Upper lobe of left lung (tissue), 6 donors: ENCODE measurements at regions not wholly inside any gene's neighbourhood (a gene's known extent, or its start where the extent isn't known, plus 50 kb on each side); places are given as distances from the start of the nearest gene placed in this dataset.

Source experiments
- ATAC-seq, 2 donors: fragments of 200-7000 bp; cut with Tn5 transposase; one replicate each; pipeline ENCODE4 v1.9.1; 2022; ENCODE audit warnings: mild to moderate bottlenecking in 2 of 2, moderate library complexity in 2 of 2; ENCODE audit not compliant: low FRiP score in 2 of 2
- DNase-seq, 2 donors: peaks; one replicate each; pipeline ENCODE4 v3.0.0-alpha.2; 2019 to 2020
- H3K27ac ChIP-seq, 4 donors: fragments of 200-600 bp; sonication (generic); one replicate each; pipeline ENCODE4 v1.5.1; 2016 to 2019
- H3K27me3 ChIP-seq, 4 donors: fragments of 200-600 bp; sonication (generic); one replicate each; pipeline ENCODE4 v1.5.1; 2017 to 2019
- H3K36me3 ChIP-seq, 4 donors: fragments of 200-600 bp; sonication (generic); one replicate each; pipeline ENCODE4 v1.5.1; 2016 to 2019
- H3K4me1 ChIP-seq, 4 donors: fragments of 200-600 bp; sonication (generic); one replicate each; pipeline ENCODE4 v1.5.1; 2018 to 2019
- H3K4me3 ChIP-seq, 4 donors: fragments of 200-600 bp; sonication (generic); one replicate each; pipeline ENCODE4 v1.5.1; 2017 to 2019; ENCODE audit warnings: mild to moderate bottlenecking in 2 of 4, moderate library complexity in 1 of 4
- H3K9me3 ChIP-seq, 4 donors: fragments of 200-600 bp; sonication (generic); one replicate each; pipeline ENCODE4 v1.5.1; 2018 to 2019
- CTCF ChIP-seq, 6 experiments: fragments of 450-650 bp in 4 of 6; fragments of 200-600 bp in 2 of 6; sonication (generic) in 2 of 6; IDR thresholded peaks; one replicate each; pipeline ENCODE4 v1.5.1; 2016 to 2019; ENCODE audit warnings: antibody characterized with exemption in 6 of 6
- EP300 ChIP-seq, 4 donors: sonication (generic); formaldehyde crosslinking; IDR thresholded peaks; one replicate each; pipeline ENCODE4 v1.5.1; 2017; ENCODE audit warnings: antibody characterized with exemption in 4 of 4, control low read depth in 2 of 4
- POLR2A ChIP-seq, 4 donors: fragments of 450-650 bp; IDR thresholded peaks; one replicate each; pipeline ENCODE4 v1.5.1; 2016 to 2017; ENCODE audit warnings: antibody characterized with exemption in 4 of 4, mild to moderate bottlenecking in 2 of 4
- POLR2AphosphoS5 ChIP-seq, 2 donors: sonication (generic); formaldehyde crosslinking; IDR thresholded peaks; one replicate each; pipeline ENCODE4 v1.5.1; 2017; ENCODE audit warnings: antibody characterized with exemption in 2 of 2
- WGBS, 2 donors: methylation state at CpG; one replicate each; pipeline ENCODE4 v1.1.5; 2017 to 2018; 5-methylcytosine and 5-hydroxymethylcytosine counted together
- donor health status: DM: no; HTN: no; CAD: no; lungs with moderate emphysema.
- donor health status: DM: no; HTN: yes; CAD: no; lungs with severe emphysema.

- H3K4me3 ChIP-seq, result no peak overlapping the region
- H3K36me3 ChIP-seq, result no peaks in the 10 kb centered on the region
- WGBS, 2 donors, result 73 to 77% methylated on average over 2 of the region's 2 CpGs
- H3K27me3 ChIP-seq, result no peaks in the 10 kb centered on the region
- DNase-seq (no peak), ATAC-seq (no peak)
- no peak for TF ChIP-seq POLR2A (IDR thresholded peaks at IDR 0.05)
- TF ChIP-seq EP300 (IDR thresholded peaks at IDR 0.05), result no peak
- TF ChIP-seq CTCF (IDR thresholded peaks at IDR 0.05), result no peak
- TF ChIP-seq POLR2AphosphoS5 (IDR thresholded peaks at IDR 0.05), result no peak
- H3K27ac ChIP-seq, result no peak overlapping the region
- peaks cover 0 to 4% (median 0%) of the 10 kb centered on the region in 4 donors for H3K4me1 ChIP-seq
- H3K9me3 ChIP-seq, result no peaks in the 10 kb centered on the region
These were observed 236.2 kb downstream of the ZPLD1 start for GRCh38 chr3:102670986-102671385.

GRCh38 chr3:102672305-102672704 is 237.5 kb downstream of the ZPLD1 start:
- Histone ChIP-seq H3K4me3 (no peak overlapping the region), H3K27ac (no peak overlapping the region), H3K4me1 (peaks cover 0 to 4% (median 0%) of the 10 kb centered on the region in 4 donors), H3K36me3 (no peaks in the 10 kb centered on the region), H3K27me3 (no peaks in the 10 kb centered on the region), H3K9me3 (no peaks in the 10 kb centered on the region)
- TF ChIP-seq POLR2A (IDR thresholded peaks at IDR 0.05) (no peak), CTCF (IDR thresholded peaks at IDR 0.05) (no peak), EP300 (IDR thresholded peaks at IDR 0.05) (no peak), POLR2AphosphoS5 (IDR thresholded peaks at IDR 0.05) (no peak)
- 75% methylated on average over 1 of the region's 1 CpG for WGBS, 2 donors
- ATAC-seq, result no peak
- no peak for DNase-seq

GRCh38 chr3:102673271-102674115 is 238.7 kb downstream of the ZPLD1 start:
- DNase-seq, result peak in 1 of 2 donors; percentile 37
- H3K27ac ChIP-seq, result no peak overlapping the region
- H3K27me3 ChIP-seq, result no peaks in the 10 kb centered on the region
- H3K4me3 ChIP-seq, result peak overlapping the region in 1 of 4 donors; percentile 27
- no peaks in the 10 kb centered on the region for H3K9me3 ChIP-seq
- 15 to 16% methylated on average over 16 of the region's 16 CpGs for WGBS, 2 donors
- peaks cover 0 to 4% (median 0%) of the 10 kb centered on the region in 4 donors for H3K4me1 ChIP-seq
- peak in 1 of 2 donors; percentile 83 for ATAC-seq
- TF ChIP-seq CTCF (IDR thresholded peaks at IDR 0.05), result peak in 5 of 6 experiments; percentile 39 to 68 (median 57)
- no peak for TF ChIP-seq EP300 (IDR thresholded peaks at IDR 0.05)
- no peaks in the 10 kb centered on the region for H3K36me3 ChIP-seq

- ATAC-seq (no peak), DNase-seq (no peak)
- H3K27ac ChIP-seq, result no peak overlapping the region
- H3K4me3 ChIP-seq, result no peak overlapping the region
- peaks cover 0 to 4% (median 0%) of the 10 kb centered on the region in 4 donors for H3K4me1 ChIP-seq
- no peaks in the 10 kb centered on the region for H3K36me3 ChIP-seq
- no peak for TF ChIP-seq POLR2AphosphoS5 (IDR thresholded peaks at IDR 0.05)
- no peak for TF ChIP-seq EP300 (IDR thresholded peaks at IDR 0.05)
- TF ChIP-seq POLR2A (IDR thresholded peaks at IDR 0.05), result no peak
- TF ChIP-seq CTCF (IDR thresholded peaks at IDR 0.05), result no peak
- no peaks in the 10 kb centered on the region for H3K27me3 ChIP-seq
- H3K9me3 ChIP-seq, result no peaks in the 10 kb centered on the region
- WGBS, 2 donors, result 85 to 86% methylated on average over 7 of the region's 7 CpGs
These were observed 239.5 kb downstream of the ZPLD1 start for GRCh38 chr3:102674284-102674683.

GRCh38 chr3:102676424-102676823 is 241.6 kb downstream of the ZPLD1 start:
- DNase-seq, result no peak
- no peak for TF ChIP-seq EP300 (IDR thresholded peaks at IDR 0.05)
- no peak for TF ChIP-seq CTCF (IDR thresholded peaks at IDR 0.05)
- TF ChIP-seq POLR2A (IDR thresholded peaks at IDR 0.05), result no peak
- no peak for TF ChIP-seq POLR2AphosphoS5 (IDR thresholded peaks at IDR 0.05)
- peaks cover 0 to 4% (median 0%) of the 10 kb centered on the region in 4 donors for H3K4me1 ChIP-seq
- ATAC-seq, result no peak
- no peaks in the 10 kb centered on the region for H3K9me3 ChIP-seq
- H3K27me3 ChIP-seq, result no peaks in the 10 kb centered on the region
- H3K27ac ChIP-seq, result no peak overlapping the region
- no peaks in the 10 kb centered on the region for H3K36me3 ChIP-seq
- no peak overlapping the region for H3K4me3 ChIP-seq
